WERI-Rb-1 (cell line): ENCODE measurements at regions not wholly inside any gene's neighbourhood (a gene's known extent, or its start where the extent isn't known, plus 50 kb on each side); places are given as distances from the start of the nearest gene placed in this dataset.

Experiments
- DNase-seq: peaks from one replicate; pipeline ENCODE4 v3.0.0-alpha.2; 2020
- H3K27ac ChIP-seq: fragments of 250-450 bp; sonication (Bioruptor Pico); 2 replicates; pipeline ENCODE4 v1.5.1; 2020; ENCODE audit warnings: mild to moderate bottlenecking, moderate library complexity
- H3K27me3 ChIP-seq: fragments of 250-450 bp; sonication (Bioruptor Pico); 2 replicates; pipeline ENCODE4 v1.5.1; 2021; ENCODE audit warnings: mild to moderate bottlenecking, low read depth, moderate library complexity; ENCODE audit not compliant: insufficient read depth, severe bottlenecking
- H3K36me3 ChIP-seq: fragments of 250-450 bp; sonication (Bioruptor Pico); 2 replicates; pipeline ENCODE4 v1.5.1; 2020; ENCODE audit warnings: mild to moderate bottlenecking, moderate library complexity
- H3K4me3 ChIP-seq: 2 replicates; pipeline ENCODE4 v1.5.1; 2011; ENCODE audit warnings: low read depth, mild to moderate bottlenecking, control low read depth, low read length
- H3K9me3 ChIP-seq: fragments of 250-450 bp; sonication (Bioruptor Pico); 2 replicates; pipeline ENCODE4 v1.5.1; 2021; ENCODE audit warnings: mild to moderate bottlenecking, moderate library complexity; ENCODE audit not compliant: severe bottlenecking
- TF ChIP-seq, protein P1 (sequence below): IDR thresholded peaks from 2 replicates; pipeline ENCODE4 v1.5.1; 2011; ENCODE audit warnings: low read depth, mild to moderate bottlenecking, control low read depth, inconsistent platforms, low read length

DNA sequence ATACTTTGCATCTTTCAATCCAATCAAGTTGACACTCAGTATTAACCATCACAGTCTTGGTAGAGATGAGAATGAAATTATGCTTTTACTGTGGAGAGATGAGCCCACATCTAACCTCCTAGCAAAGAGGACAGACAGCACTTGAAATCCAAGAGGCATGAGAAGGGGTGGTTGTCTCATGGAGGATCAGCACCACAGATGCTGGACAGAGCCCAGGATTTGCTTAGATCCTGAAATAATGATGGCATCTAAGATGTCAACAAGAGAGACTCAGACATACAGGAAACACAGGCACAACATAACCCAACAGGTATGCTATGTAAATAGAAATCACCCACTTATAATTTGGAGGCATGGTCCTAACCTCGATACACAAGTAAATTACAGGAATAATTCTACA is 74.3 kb upstream of the VCX2 start:
- no peak for DNase-seq
- Histone ChIP-seq H3K27ac (no peak overlapping the region), H3K9me3 (no peaks in the 10 kb centered on the region), H3K36me3 (no peaks in the 10 kb centered on the region), H3K4me3 (no peak overlapping the region), H3K27me3 (no peaks in the 10 kb centered on the region)
- TF ChIP-seq, protein P1, sequence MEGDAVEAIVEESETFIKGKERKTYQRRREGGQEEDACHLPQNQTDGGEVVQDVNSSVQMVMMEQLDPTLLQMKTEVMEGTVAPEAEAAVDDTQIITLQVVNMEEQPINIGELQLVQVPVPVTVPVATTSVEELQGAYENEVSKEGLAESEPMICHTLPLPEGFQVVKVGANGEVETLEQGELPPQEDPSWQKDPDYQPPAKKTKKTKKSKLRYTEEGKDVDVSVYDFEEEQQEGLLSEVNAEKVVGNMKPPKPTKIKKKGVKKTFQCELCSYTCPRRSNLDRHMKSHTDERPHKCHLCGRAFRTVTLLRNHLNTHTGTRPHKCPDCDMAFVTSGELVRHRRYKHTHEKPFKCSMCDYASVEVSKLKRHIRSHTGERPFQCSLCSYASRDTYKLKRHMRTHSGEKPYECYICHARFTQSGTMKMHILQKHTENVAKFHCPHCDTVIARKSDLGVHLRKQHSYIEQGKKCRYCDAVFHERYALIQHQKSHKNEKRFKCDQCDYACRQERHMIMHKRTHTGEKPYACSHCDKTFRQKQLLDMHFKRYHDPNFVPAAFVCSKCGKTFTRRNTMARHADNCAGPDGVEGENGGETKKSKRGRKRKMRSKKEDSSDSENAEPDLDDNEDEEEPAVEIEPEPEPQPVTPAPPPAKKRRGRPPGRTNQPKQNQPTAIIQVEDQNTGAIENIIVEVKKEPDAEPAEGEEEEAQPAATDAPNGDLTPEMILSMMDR: no peak

DNA sequence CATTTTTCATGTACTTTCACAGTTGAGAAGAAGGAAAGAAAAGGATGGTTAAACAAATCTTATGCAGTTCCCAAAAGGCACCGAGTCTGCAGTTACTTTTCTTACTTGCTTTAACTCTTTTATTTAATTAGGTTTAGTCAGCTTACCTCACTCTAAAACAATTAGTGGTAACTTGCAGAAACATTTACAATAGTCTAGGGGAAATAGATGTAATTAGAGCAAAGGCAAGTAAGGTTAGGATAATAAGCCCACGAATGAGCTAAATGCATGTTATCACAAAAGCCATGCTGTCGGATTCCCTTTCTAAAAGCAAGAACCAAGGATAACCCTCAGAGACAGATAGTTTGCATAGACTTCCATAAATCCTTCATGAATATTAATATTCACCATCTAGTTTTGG is 82.0 kb upstream of the VCX2 start:
- no peak overlapping the region for H3K4me3 ChIP-seq
- no peak for DNase-seq
- H3K9me3 ChIP-seq: no peaks in the 10 kb centered on the region
- no peaks in the 10 kb centered on the region for H3K27me3 ChIP-seq
- no peaks in the 10 kb centered on the region for H3K36me3 ChIP-seq
- TF ChIP-seq, protein P1: no peak
- no peak overlapping the region for H3K27ac ChIP-seq

DNA sequence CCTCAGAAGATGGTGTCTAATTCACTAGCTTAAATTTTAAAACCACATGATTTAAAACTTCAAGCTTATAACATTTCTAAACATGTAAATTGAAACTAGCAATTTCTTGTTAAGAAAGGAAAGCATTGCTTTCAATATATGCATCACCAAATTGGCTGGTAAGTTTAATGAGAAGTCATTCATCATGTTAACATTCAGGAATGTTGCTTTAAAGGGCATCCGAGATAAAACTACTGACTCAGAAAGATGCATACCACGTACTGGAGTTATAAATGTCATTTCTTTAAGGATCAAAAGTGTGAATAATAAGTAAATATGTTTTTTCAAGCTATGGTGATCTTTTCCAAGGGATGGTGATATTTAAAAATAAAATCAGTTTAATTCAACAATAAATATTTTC is 83.3 kb upstream of the VCX2 start:
- no peaks in the 10 kb centered on the region for H3K36me3 ChIP-seq
- DNase-seq: no peak
- no peaks in the 10 kb centered on the region for H3K9me3 ChIP-seq
- TF ChIP-seq, protein P1: no peak
- no peaks in the 10 kb centered on the region for H3K27me3 ChIP-seq
- H3K27ac ChIP-seq: no peak overlapping the region
- H3K4me3 ChIP-seq: no peak overlapping the region

DNA sequence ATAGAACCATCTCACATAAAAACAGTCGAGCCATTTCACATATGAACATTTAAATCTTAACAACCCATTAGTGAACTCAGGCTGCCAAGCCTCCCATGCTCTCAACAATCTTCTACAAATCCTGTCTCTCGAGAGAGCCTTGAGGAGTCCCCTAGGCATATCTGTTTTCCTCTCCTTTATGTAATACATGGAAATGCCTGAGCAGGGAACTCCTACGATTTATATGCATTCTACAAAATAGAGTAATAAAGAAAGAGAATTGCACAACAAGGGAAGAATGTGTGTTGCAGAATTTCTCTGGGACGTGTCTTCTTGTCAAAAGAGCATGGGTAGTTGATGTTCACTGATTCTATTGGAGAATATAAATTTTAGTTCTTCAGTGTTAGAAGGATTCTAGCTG is 101.8 kb upstream of the VCX2 start:
- DNase-seq: no peak
- Histone ChIP-seq H3K9me3 (no peaks in the 10 kb centered on the region), H3K36me3 (no peaks in the 10 kb centered on the region), H3K27me3 (no peaks in the 10 kb centered on the region), H3K4me3 (no peak overlapping the region), H3K27ac (no peak overlapping the region)
- TF ChIP-seq, protein P1: no peak

DNA sequence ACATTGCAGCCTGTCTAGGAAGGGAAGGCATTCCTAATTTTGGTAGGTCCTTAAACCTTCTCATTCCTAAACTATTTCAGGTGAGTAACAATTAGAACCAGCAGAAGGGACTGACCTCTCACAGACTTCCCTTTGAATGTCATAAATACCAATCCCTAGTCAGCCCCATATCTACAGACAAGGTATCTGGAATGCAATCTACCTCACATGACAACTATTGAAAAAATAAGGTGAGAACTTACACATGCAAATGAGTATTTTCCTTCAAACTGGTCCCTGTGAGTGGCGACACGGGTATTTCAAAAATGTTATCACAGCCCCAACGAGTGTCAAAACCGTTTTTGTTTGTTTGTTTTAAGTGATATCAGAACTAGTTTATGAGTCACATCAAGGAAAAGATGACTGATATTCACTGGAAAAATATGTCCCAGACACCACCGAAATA is 102.4 kb upstream of the VCX2 start:
- Histone ChIP-seq H3K9me3 (no peaks in the 10 kb centered on the region), H3K4me3 (no peak overlapping the region), H3K27ac (no peak overlapping the region), H3K27me3 (no peaks in the 10 kb centered on the region), H3K36me3 (no peaks in the 10 kb centered on the region)
- TF ChIP-seq, protein P1: no peak
- no peak for DNase-seq

DNA sequence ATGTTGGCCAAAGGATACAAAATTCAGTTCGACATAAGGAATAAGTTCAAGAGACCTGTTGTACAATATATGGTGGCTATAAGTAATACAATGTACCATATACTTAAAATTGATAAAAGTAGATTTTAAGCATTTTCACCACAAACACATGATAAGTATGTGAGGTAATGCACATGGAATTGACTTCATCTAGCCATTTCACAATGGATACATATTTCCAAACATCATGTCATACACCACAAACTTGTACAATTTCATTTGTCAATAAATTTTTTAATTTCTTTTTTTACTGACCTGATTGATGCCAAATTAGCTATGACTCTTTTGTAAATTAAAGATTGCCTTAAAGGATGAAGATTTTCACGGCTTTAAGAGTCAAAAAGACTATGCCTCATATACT is 103.1 kb upstream of the VCX2 start:
- Histone ChIP-seq H3K27me3 (no peaks in the 10 kb centered on the region), H3K36me3 (no peaks in the 10 kb centered on the region), H3K9me3 (no peaks in the 10 kb centered on the region), H3K27ac (no peak overlapping the region), H3K4me3 (no peak overlapping the region)
- DNase-seq: no peak
- TF ChIP-seq, protein P1: no peak
